HFF-Myc (cell line): ENCODE measurements at regions not wholly inside any gene's neighbourhood (a gene's known extent, or its start where the extent isn't known, plus 50 kb on each side); places are given as distances from the start of the nearest gene placed in this dataset.

Experiments
- DNase-seq: peaks from one replicate; pipeline ENCODE4 v3.0.0-alpha.2; 2011; ENCODE audit warnings: low read depth; ENCODE audit errors: extremely low read depth
- H3K4me3 ChIP-seq: replicated peaks from 2 replicates; pipeline ENCODE4 v1.5.1; 2011; ENCODE audit warnings: low read depth, mild to moderate bottlenecking, control low read depth, low read length
- TF ChIP-seq, protein P1 (sequence below): IDR thresholded peaks from 2 replicates; pipeline ENCODE4 v1.5.1; 2012; ENCODE audit warnings: mild to moderate bottlenecking, low read depth, low read length, control low read depth; ENCODE audit errors: missing control alignments

DNA sequence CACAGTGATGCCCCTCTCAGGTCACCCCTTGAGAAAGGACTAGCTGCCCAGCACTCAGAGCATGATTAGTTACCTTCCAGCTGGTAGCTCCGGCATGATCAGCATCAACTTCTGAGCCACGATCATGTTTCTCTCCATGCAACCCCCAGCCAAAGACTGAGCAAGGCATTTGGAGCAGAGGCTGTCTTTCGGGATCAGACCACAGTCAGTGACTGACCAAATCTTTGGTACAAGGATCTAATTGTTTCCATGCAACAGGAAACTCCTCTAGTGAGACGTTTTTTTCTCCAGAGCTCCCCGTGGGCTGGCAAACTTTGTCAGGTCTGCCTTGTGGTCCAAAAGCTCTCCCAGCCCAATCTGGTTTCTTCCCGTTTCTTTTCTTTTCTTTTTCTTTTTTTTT lies 244.3 kb downstream of the METTL4 start:
- DNase-seq, result no peak
- H3K4me3 ChIP-seq, result no peak overlapping the region
- TF ChIP-seq, protein P1, sequence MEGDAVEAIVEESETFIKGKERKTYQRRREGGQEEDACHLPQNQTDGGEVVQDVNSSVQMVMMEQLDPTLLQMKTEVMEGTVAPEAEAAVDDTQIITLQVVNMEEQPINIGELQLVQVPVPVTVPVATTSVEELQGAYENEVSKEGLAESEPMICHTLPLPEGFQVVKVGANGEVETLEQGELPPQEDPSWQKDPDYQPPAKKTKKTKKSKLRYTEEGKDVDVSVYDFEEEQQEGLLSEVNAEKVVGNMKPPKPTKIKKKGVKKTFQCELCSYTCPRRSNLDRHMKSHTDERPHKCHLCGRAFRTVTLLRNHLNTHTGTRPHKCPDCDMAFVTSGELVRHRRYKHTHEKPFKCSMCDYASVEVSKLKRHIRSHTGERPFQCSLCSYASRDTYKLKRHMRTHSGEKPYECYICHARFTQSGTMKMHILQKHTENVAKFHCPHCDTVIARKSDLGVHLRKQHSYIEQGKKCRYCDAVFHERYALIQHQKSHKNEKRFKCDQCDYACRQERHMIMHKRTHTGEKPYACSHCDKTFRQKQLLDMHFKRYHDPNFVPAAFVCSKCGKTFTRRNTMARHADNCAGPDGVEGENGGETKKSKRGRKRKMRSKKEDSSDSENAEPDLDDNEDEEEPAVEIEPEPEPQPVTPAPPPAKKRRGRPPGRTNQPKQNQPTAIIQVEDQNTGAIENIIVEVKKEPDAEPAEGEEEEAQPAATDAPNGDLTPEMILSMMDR, result no peak

GRCh38 chr18:2330764-2331163 lies 240.5 kb downstream of the METTL4 start:
- TF ChIP-seq, protein P1, result no peak
- DNase-seq, result no peak
- no peak overlapping the region for H3K4me3 ChIP-seq

- no peak overlapping the region for H3K4me3 ChIP-seq
- DNase-seq, result no peak
- TF ChIP-seq, protein P1, result no peak
Measured at GRCh38 chr18:2331491-2331890, 239.8 kb downstream of the METTL4 start.

DNA sequence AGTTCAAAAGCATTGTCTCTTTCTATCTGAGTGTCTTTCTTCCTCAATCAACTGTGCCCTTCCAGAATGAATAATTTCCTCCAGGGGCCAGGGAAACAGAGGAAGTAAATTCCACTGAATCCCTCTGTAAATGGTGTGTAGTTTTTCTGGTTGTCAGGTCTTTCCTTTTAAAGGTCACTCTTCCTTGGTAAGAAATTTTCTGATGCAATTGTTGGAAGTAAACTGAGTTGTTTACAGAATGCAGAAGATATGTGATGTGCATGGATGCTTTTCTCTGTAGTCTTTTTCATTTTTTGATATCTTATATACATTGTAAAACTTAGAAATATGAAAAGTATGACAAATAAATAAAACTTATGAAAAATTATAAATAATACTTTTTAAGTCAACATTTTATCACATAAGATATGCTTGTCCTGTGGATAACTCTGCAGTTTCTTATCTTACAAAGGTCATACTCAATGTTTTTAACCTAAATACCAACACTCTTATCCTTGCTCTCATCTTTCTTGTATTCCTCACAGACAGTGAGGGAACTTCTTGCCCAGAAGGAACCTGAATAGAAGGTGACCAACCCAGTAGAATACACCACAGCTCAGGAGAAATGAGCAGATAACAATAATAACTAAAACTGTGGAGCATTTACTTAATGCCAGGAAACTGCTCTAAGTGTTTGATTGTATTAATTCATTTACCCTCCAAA lies 234.5 kb downstream of the METTL4 start:
- TF ChIP-seq, protein P1, result no peak
- DNase-seq, result no peak

DNA sequence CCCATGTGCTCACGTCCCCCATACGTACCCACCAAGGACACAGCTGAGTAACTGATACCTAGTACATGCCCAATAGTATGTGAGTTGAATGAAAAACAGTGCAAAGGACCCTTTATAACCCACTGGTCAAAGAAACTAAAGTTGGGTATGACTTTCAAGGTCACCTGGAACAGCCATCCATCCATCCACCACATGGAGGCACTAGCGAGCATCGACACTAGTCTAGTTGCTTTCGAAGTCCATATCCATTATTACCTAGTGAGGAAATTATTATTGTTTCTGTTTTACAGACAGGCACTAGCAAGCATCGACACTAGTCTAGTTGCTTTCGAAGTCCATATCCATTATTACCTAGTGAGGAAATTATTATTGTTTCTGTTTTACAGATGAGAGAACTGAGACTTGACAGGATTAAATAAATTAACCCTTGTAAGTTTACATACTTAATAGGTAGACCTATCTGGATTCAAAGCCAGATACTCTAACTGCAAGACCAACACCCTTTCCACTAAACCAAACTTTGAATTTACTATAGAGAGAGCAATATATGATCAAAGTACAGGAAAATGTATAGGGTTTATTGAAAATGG lies 233.7 kb downstream of the METTL4 start:
- peak; percentile 22 for DNase-seq
- H3K4me3 ChIP-seq, result no peak overlapping the region
- TF ChIP-seq, protein P1, result peak; percentile 68

More for the DNA sequence above, 234.5 kb downstream of the METTL4 start:
- H3K4me3 ChIP-seq, result no peak overlapping the region

- no peak overlapping the region for H3K4me3 ChIP-seq
- DNase-seq, result no peak
- TF ChIP-seq, protein P1, result no peak
Measured at GRCh38 chr18:2338601-2339000, 232.7 kb downstream of the METTL4 start.
